ENCODE measurements at regions not wholly inside any gene's neighbourhood (a gene's known extent, or its start where the extent isn't known, plus 50 kb on each side); places are given as distances from the start of the nearest gene placed in this dataset.
"Not testable (repeated sequence)": the region's sequence is repeated elsewhere in the genome, so short reads cannot be mapped to it uniquely, and the experiment has no call there.

- DNase-seq (ENCODE audit: low spot score) (no peak), ATAC-seq (ENCODE audit: low read depth) (no peak)
- Histone ChIP-seq H3K27ac (ENCODE audit: poor library complexity, severe bottlenecking) (no peak overlapping the region), H3K36me3 (ENCODE audit: low read depth) (no peaks in the 10 kb centered on the region), H3K4me1 (ENCODE audit: insufficient read depth, poor library complexity, severe bottlenecking) (no peaks in the 10 kb centered on the region), H3K9me3 (ENCODE audit: severe bottlenecking) (no peaks in the 10 kb centered on the region), H3K4me3 (ENCODE audit: severe bottlenecking) (no peak overlapping the region), H3K27me3 (ENCODE audit: insufficient read depth, poor library complexity, severe bottlenecking) (no peaks in the 10 kb centered on the region)
- no peak for TF ChIP-seq CTCF (IDR thresholded peaks at IDR 0.05; ENCODE audit: poor library complexity, severe bottlenecking)
Measured at GRCh38 chr4:138334346-138335016, 92.3 kb upstream of the SLC7A11 start.

- not testable (repeated sequence) for H3K4me1 ChIP-seq (ENCODE audit: insufficient read depth, poor library complexity, severe bottlenecking); H3K9me3 ChIP-seq (ENCODE audit: severe bottlenecking); DNase-seq (ENCODE audit: low spot score)
Measured at GRCh38 chr4:138332415-138332814, 90.3 kb upstream of the SLC7A11 start.

GRCh38 chr4:138330531-138330930 lies 88.4 kb upstream of the SLC7A11 start:
- TF ChIP-seq CTCF (IDR thresholded peaks at IDR 0.05; ENCODE audit: poor library complexity, severe bottlenecking) = no peak
- Histone ChIP-seq H3K9me3 (ENCODE audit: severe bottlenecking) (no peaks in the 10 kb centered on the region), H3K27me3 (ENCODE audit: insufficient read depth, poor library complexity, severe bottlenecking) (no peaks in the 10 kb centered on the region), H3K4me1 (ENCODE audit: insufficient read depth, poor library complexity, severe bottlenecking) (no peaks in the 10 kb centered on the region), H3K36me3 (ENCODE audit: low read depth) (no peaks in the 10 kb centered on the region), H3K27ac (ENCODE audit: poor library complexity, severe bottlenecking) (no peak overlapping the region), H3K4me3 (ENCODE audit: severe bottlenecking) (no peak overlapping the region)
- ATAC-seq (ENCODE audit: low read depth) = no peak
- no peak for DNase-seq (ENCODE audit: low spot score)

More at GRCh38 chr4:138332415-138332814, 90.3 kb upstream of the SLC7A11 start:
- not testable (repeated sequence) for H3K36me3 ChIP-seq (ENCODE audit: low read depth); H3K27ac ChIP-seq (ENCODE audit: poor library complexity, severe bottlenecking); H3K4me3 ChIP-seq (ENCODE audit: severe bottlenecking); ATAC-seq (ENCODE audit: low read depth); H3K27me3 ChIP-seq (ENCODE audit: insufficient read depth, poor library complexity, severe bottlenecking)

GRCh38 chr4:138329506-138330070 lies 87.4 kb upstream of the SLC7A11 start:
- DNase-seq (ENCODE audit: low spot score) (no peak), ATAC-seq (ENCODE audit: low read depth) (no peak)
- H3K9me3 ChIP-seq (ENCODE audit: severe bottlenecking) = no peaks in the 10 kb centered on the region
- H3K27me3 ChIP-seq (ENCODE audit: insufficient read depth, poor library complexity, severe bottlenecking) = no peaks in the 10 kb centered on the region
- H3K27ac ChIP-seq (ENCODE audit: poor library complexity, severe bottlenecking) = no peak overlapping the region
- H3K4me3 ChIP-seq (ENCODE audit: severe bottlenecking) = no peak overlapping the region
- no peaks in the 10 kb centered on the region for H3K4me1 ChIP-seq (ENCODE audit: insufficient read depth, poor library complexity, severe bottlenecking)
- no peak for TF ChIP-seq CTCF (IDR thresholded peaks at IDR 0.05; ENCODE audit: poor library complexity, severe bottlenecking)
- no peaks in the 10 kb centered on the region for H3K36me3 ChIP-seq (ENCODE audit: low read depth)

GRCh38 chr4:138327338-138327737 lies 85.2 kb upstream of the SLC7A11 start:
- Histone ChIP-seq H3K27ac (ENCODE audit: poor library complexity, severe bottlenecking) (no peak overlapping the region), H3K4me1 (ENCODE audit: insufficient read depth, poor library complexity, severe bottlenecking) (no peaks in the 10 kb centered on the region), H3K4me3 (ENCODE audit: severe bottlenecking) (no peak overlapping the region), H3K36me3 (ENCODE audit: low read depth) (no peaks in the 10 kb centered on the region), H3K9me3 (ENCODE audit: severe bottlenecking) (no peaks in the 10 kb centered on the region), H3K27me3 (ENCODE audit: insufficient read depth, poor library complexity, severe bottlenecking) (no peaks in the 10 kb centered on the region)
- TF ChIP-seq CTCF (IDR thresholded peaks at IDR 0.05; ENCODE audit: poor library complexity, severe bottlenecking) = no peak
- DNase-seq (ENCODE audit: low spot score) (no peak), ATAC-seq (ENCODE audit: low read depth) (no peak)
